Body of pancreas (tissue), 4 donors: ENCODE measurements at regions not wholly inside any gene's neighbourhood (a gene's known extent, or its start where the extent isn't known, plus 50 kb on each side); places are given as distances from the start of the nearest gene placed in this dataset.
"Not testable (repeated sequence)": the region's sequence is repeated elsewhere in the genome, so short reads cannot be mapped to it uniquely, and the experiment has no call there.

Experiments
- POLR2A ChIP-seq, 3 donors: fragments of 450-650 bp; IDR thresholded peaks; one replicate each; pipeline ENCODE4 v1.6.1; 2016; ENCODE audit warnings: antibody characterized with exemption in 3 of 3, mild to moderate bottlenecking in 2 of 3
- TF ChIP-seq, protein P1 (sequence below), 7 experiments: fragments of 450-650 bp in 4 of 7; fragments of 200-600 bp in 3 of 7; sonication (generic) in 3 of 7; IDR thresholded peaks; one replicate each; pipeline ENCODE4 v1.5.1; 2016 to 2019; ENCODE audit warnings: antibody characterized with exemption in 7 of 7

DNA sequence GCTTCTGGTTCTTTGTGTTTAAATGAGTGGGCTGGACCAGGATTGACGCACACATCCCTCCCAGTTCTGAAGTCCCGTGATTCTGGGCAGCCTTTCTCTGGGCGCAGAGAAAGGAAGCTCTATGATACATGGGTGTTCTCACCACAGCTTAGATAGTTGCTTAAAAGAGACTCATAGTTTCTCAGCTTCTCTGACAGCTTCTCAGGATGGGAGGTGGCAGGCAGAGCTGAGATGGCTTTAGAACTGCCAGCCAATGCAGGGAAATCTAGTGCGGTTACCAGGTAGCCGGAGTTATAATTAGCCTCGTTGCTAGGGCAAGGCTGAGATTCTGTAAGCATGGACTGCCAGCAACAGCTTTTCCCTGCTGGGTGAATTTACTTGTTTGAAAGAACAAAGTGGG is 111.8 kb upstream of the SEC22B start:
- TF ChIP-seq, protein P1, sequence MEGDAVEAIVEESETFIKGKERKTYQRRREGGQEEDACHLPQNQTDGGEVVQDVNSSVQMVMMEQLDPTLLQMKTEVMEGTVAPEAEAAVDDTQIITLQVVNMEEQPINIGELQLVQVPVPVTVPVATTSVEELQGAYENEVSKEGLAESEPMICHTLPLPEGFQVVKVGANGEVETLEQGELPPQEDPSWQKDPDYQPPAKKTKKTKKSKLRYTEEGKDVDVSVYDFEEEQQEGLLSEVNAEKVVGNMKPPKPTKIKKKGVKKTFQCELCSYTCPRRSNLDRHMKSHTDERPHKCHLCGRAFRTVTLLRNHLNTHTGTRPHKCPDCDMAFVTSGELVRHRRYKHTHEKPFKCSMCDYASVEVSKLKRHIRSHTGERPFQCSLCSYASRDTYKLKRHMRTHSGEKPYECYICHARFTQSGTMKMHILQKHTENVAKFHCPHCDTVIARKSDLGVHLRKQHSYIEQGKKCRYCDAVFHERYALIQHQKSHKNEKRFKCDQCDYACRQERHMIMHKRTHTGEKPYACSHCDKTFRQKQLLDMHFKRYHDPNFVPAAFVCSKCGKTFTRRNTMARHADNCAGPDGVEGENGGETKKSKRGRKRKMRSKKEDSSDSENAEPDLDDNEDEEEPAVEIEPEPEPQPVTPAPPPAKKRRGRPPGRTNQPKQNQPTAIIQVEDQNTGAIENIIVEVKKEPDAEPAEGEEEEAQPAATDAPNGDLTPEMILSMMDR (IDR thresholded peaks at IDR 0.05) = not testable (repeated sequence)
- TF ChIP-seq POLR2A (IDR thresholded peaks at IDR 0.05) = not testable (repeated sequence)
